Vagina (tissue), 2 donors: ENCODE measurements at regions not wholly inside any gene's neighbourhood (a gene's known extent, or its start where the extent isn't known, plus 50 kb on each side); places are given as distances from the start of the nearest gene placed in this dataset.

Experiments used
- DNase-seq, 2 donors: peaks; one replicate each; pipeline ENCODE4 v3.0.0-alpha.2; 2017; ENCODE audit errors: extremely low spot score in 2 of 2
- H3K27ac ChIP-seq: fragments of 200-600 bp; sonication (generic); one replicate; pipeline ENCODE4 v1.5.1; 2019
- H3K27me3 ChIP-seq: fragments of 200-600 bp; sonication (generic); one replicate; pipeline ENCODE4 v1.5.1; 2019
- H3K36me3 ChIP-seq, 2 donors: fragments of 200-600 bp; sonication (generic); one replicate each; pipeline ENCODE4 v1.5.1; 2017 to 2019
- H3K4me1 ChIP-seq: fragments of 200-600 bp; sonication (generic); one replicate; pipeline ENCODE4 v1.5.1; 2019
- H3K4me3 ChIP-seq, 2 donors: fragments of 200-600 bp; sonication (generic); 1 replicate in 1 of 2; 2 replicates in 1 of 2; pipeline ENCODE4 v1.5.1; 2016 to 2019
- H3K9me3 ChIP-seq: fragments of 200-600 bp; sonication (generic); one replicate; pipeline ENCODE4 v1.5.1; 2019
- POLR2A ChIP-seq, 2 donors: fragments of 450-650 bp; IDR thresholded peaks; one replicate each; pipeline ENCODE4 v1.6.1; 2017; ENCODE audit warnings: antibody characterized with exemption in 2 of 2, mild to moderate bottlenecking in 2 of 2, moderate library complexity in 2 of 2
- POLR2AphosphoS5 ChIP-seq, 2 donors: sonication (generic); formaldehyde crosslinking; IDR thresholded peaks; one replicate each; pipeline ENCODE4 v1.9.0; 2017; ENCODE audit warnings: antibody characterized with exemption in 2 of 2, mild to moderate bottlenecking in 2 of 2, low read depth in 1 of 2; ENCODE audit not compliant: insufficient read depth in 1 of 2
- intact Hi-C: fragments of 100-400 bp; cut with DNase I; formaldehyde crosslinking; loops from one replicate; pipeline ENCODE4 v1.15.1; 2023
- TF ChIP-seq, protein P1 (sequence below), 3 experiments: fragments of 450-650 bp in 2 of 3; fragments of 200-600 bp in 1 of 3; sonication (generic) in 1 of 3; IDR thresholded peaks; one replicate each; pipeline ENCODE4 v1.5.1; 2017 to 2019; ENCODE audit warnings: antibody characterized with exemption in 3 of 3, mild to moderate bottlenecking in 2 of 3, moderate library complexity in 2 of 3

DNA sequence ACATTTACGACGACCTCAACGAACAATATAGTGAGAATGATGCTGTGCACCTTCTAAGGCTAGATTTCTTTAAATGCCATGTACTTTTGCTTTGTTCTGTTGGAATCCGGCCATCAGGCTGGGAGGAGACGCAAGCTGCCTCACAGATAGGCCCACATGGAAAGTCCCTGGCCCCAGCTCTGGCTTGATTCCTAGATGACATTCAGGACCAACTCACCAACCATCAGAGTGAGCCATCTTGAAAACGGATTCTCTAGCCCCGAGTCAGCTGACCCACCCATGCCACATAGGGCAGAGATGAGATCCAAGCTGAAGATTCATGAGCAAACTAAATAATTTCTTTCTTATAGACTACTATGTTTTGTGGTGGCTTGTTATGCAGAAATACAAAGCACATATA is 164.4 kb downstream of the ZNF281 start:
- H3K27ac ChIP-seq: no peak overlapping the region
- intact Hi-C loops: no loop called here
- H3K9me3 ChIP-seq: no peaks in the 10 kb centered on the region
- H3K27me3 ChIP-seq: no peaks in the 10 kb centered on the region
- H3K4me1 ChIP-seq: no peaks in the 10 kb centered on the region
- no peak overlapping the region for H3K4me3 ChIP-seq
- no peak for DNase-seq
- no peaks in the 10 kb centered on the region for H3K36me3 ChIP-seq
- TF ChIP-seq, protein P1, sequence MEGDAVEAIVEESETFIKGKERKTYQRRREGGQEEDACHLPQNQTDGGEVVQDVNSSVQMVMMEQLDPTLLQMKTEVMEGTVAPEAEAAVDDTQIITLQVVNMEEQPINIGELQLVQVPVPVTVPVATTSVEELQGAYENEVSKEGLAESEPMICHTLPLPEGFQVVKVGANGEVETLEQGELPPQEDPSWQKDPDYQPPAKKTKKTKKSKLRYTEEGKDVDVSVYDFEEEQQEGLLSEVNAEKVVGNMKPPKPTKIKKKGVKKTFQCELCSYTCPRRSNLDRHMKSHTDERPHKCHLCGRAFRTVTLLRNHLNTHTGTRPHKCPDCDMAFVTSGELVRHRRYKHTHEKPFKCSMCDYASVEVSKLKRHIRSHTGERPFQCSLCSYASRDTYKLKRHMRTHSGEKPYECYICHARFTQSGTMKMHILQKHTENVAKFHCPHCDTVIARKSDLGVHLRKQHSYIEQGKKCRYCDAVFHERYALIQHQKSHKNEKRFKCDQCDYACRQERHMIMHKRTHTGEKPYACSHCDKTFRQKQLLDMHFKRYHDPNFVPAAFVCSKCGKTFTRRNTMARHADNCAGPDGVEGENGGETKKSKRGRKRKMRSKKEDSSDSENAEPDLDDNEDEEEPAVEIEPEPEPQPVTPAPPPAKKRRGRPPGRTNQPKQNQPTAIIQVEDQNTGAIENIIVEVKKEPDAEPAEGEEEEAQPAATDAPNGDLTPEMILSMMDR (IDR thresholded peaks at IDR 0.05): no peak
- TF ChIP-seq POLR2AphosphoS5 (IDR thresholded peaks at IDR 0.05; ENCODE audit: insufficient read depth in 1 of 2, low read depth in 1 of 2): no peak
- no peak for TF ChIP-seq POLR2A (IDR thresholded peaks at IDR 0.05)

DNA sequence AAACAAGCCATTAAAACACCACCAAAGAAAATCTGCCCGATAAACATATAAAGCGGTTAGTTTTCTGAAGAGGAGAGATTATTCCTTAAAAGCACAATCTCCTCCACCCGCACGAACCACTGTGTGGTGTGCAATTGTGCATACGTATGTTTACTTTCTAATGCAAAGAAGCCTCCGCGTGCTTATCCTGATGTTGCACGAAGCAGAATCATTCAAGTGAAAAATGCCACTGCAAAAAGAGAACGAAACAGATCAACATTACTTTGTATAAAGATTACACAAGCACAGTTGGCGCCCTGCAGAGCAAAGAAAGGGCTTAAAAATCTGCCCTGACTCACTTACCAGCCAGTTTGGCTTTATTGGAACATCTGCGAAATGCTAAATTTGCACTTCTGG is 166.8 kb downstream of the ZNF281 start:
- intact Hi-C loops: no loop called here
- no peak overlapping the region for H3K27ac ChIP-seq
- no peaks in the 10 kb centered on the region for H3K27me3 ChIP-seq
- H3K9me3 ChIP-seq: no peaks in the 10 kb centered on the region
- no peak for DNase-seq
- H3K36me3 ChIP-seq: no peaks in the 10 kb centered on the region
- H3K4me1 ChIP-seq: no peaks in the 10 kb centered on the region
- no peak for TF ChIP-seq POLR2AphosphoS5 (IDR thresholded peaks at IDR 0.05; ENCODE audit: insufficient read depth in 1 of 2, low read depth in 1 of 2)
- TF ChIP-seq POLR2A (IDR thresholded peaks at IDR 0.05): no peak
- TF ChIP-seq, protein P1 (IDR thresholded peaks at IDR 0.05): no peak
- peak overlapping the region in 1 of 2 donors; percentile 14 for H3K4me3 ChIP-seq

DNA sequence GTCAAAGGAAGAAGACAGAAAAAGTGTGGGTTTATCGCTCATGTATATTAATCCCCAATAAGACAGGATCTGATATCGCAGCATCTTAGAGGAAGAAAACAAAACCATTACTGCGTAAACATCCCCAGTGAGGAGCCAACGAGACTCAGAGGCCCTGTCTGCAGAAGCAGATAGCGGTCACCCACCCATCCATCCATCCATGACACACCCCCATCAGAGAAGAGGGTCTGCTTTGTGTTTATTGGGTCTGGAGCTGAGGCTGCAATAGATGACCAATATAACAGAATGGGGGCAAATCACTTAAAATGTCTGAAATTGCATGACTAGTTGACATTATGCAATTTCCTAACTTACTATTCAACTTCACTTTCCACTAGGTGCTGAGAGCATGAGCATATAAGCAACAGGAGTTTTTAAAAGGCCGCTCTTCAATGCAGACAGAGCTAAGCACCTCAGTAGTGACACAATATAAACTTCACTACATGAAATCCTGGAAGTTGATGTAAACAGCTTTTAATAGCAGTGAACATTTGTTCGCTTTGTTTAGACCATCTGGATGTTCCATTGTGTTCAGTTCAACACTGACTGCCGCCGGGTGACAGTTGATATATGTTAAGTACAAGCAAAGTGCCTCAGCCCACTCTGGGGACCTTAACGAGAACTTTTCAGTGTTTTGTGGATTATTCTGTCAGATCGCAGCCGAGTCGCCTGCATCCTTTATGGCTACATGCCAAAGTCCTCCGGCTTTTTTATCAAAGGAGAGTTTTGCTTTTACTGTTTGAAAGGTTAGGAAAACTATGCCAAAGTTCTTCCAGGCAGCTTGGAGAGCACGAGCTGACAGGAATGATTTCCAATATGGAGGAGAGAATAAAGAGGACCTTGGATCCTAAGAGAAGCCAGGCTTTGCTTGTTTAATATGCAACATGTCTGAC is 167.5 kb downstream of the ZNF281 start:
- Histone ChIP-seq H3K9me3 (no peaks in the 10 kb centered on the region), H3K27ac (no peak overlapping the region), H3K27me3 (no peaks in the 10 kb centered on the region), H3K4me1 (no peaks in the 10 kb centered on the region), H3K4me3 (peak overlapping the region in 1 of 2 donors; percentile 14), H3K36me3 (no peaks in the 10 kb centered on the region)
- TF ChIP-seq POLR2AphosphoS5 (IDR thresholded peaks at IDR 0.05; ENCODE audit: insufficient read depth in 1 of 2, low read depth in 1 of 2) (peak in 1 of 2 donors; percentile 13), POLR2A (IDR thresholded peaks at IDR 0.05) (no peak)
- TF ChIP-seq, protein P1 (IDR thresholded peaks at IDR 0.05): no peak
- intact Hi-C loops: no loop called here
- DNase-seq: no peak

DNA sequence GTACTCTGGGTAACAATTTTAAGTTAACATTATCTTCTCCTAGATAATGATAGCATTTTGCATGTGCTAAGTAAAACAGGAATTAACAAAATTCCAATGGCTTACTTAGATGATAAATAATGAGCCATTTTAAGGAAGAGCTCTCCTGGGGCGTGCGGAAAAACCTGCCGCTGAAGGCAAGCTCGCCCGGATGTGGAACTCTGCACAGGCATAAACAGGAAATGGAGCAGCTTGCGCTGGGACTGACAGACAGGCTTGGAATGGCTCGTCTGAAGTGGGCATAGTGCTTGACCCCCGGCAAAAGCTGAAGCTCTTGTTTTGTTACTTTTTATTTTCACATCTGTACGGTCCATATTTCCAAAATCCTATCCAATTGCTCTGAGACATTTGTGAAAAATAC is 169.2 kb downstream of the ZNF281 start:
- Histone ChIP-seq H3K27ac (no peak overlapping the region), H3K4me1 (no peaks in the 10 kb centered on the region), H3K36me3 (no peaks in the 10 kb centered on the region), H3K9me3 (no peaks in the 10 kb centered on the region), H3K27me3 (no peaks in the 10 kb centered on the region), H3K4me3 (no peak overlapping the region)
- no peak for DNase-seq
- TF ChIP-seq, protein P1 (IDR thresholded peaks at IDR 0.05): no peak
- TF ChIP-seq POLR2AphosphoS5 (IDR thresholded peaks at IDR 0.05; ENCODE audit: insufficient read depth in 1 of 2, low read depth in 1 of 2) (no peak), POLR2A (IDR thresholded peaks at IDR 0.05) (no peak)
- intact Hi-C loops: no loop called here

DNA sequence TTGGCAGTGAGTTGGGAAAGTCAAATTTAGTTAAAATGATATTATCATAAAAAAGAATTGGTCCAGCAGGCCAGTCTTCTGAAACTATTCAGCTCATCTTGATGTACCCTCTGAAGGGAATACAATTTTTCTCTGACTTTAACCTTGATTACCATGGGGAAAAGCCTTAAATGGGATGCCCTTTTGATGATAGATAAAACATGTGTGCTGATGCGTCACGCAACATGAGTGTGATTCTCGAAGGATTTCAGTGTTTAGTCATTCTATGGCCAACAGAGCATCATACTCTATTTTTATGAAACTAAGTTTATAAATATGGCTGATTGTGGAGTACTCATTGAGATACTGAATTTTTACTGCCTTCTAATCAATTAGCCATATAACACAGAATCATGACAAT is 171.5 kb downstream of the ZNF281 start:
- DNase-seq: no peak
- no peaks in the 10 kb centered on the region for H3K9me3 ChIP-seq
- no peak overlapping the region for H3K4me3 ChIP-seq
- intact Hi-C loops: no loop called here
- TF ChIP-seq, protein P1 (IDR thresholded peaks at IDR 0.05): no peak
- TF ChIP-seq POLR2A (IDR thresholded peaks at IDR 0.05) (no peak), POLR2AphosphoS5 (IDR thresholded peaks at IDR 0.05; ENCODE audit: insufficient read depth in 1 of 2, low read depth in 1 of 2) (no peak)
- H3K27ac ChIP-seq: no peak overlapping the region
- H3K4me1 ChIP-seq: no peaks in the 10 kb centered on the region
- no peaks in the 10 kb centered on the region for H3K27me3 ChIP-seq
- H3K36me3 ChIP-seq: no peaks in the 10 kb centered on the region
